ENCODE measurements at regions not wholly inside any gene's neighbourhood (a gene's known extent, or its start where the extent isn't known, plus 50 kb on each side); places are given as distances from the start of the nearest gene placed in this dataset.

DNA sequence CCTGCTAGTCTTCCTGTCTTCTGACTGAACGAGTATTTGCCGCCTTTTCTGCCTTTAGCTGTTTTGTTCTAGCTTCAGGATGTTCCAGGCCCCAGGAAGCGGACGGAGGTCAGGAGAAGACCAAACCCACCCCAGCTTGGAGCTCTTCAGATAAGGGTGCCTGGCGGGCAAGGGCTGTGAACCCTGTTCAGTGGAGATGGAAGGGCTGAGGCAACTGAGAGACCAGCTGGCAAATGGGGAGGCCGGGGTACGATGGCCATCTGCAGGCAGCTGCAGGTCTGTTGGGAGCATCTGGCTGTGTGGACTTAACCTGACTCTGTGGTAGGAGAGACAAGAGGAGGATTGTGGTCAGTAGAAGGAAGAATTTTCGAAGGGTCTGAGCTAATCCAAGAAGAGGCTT, 95.6 kb downstream of the CHST1 start:
- TF ChIP-seq, protein P1, sequence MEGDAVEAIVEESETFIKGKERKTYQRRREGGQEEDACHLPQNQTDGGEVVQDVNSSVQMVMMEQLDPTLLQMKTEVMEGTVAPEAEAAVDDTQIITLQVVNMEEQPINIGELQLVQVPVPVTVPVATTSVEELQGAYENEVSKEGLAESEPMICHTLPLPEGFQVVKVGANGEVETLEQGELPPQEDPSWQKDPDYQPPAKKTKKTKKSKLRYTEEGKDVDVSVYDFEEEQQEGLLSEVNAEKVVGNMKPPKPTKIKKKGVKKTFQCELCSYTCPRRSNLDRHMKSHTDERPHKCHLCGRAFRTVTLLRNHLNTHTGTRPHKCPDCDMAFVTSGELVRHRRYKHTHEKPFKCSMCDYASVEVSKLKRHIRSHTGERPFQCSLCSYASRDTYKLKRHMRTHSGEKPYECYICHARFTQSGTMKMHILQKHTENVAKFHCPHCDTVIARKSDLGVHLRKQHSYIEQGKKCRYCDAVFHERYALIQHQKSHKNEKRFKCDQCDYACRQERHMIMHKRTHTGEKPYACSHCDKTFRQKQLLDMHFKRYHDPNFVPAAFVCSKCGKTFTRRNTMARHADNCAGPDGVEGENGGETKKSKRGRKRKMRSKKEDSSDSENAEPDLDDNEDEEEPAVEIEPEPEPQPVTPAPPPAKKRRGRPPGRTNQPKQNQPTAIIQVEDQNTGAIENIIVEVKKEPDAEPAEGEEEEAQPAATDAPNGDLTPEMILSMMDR (conservative IDR thresholded peaks at IDR 0.05; ENCODE audit: low read depth, low read length): no peak

GRCh38 chr11:45568049-45568448, 97.4 kb downstream of the CHST1 start:
- DNase-seq (ENCODE audit: low read depth): no peak
- TF ChIP-seq, protein P1 (conservative IDR thresholded peaks at IDR 0.05; ENCODE audit: low read depth, low read length): no peak
- H3K4me3 ChIP-seq (ENCODE audit: low read depth, low read length): no peak overlapping the region

More for the DNA sequence above, 95.6 kb downstream of the CHST1 start:
- DNase-seq (ENCODE audit: low read depth): no peak
- H3K4me3 ChIP-seq (ENCODE audit: low read depth, low read length): no peak overlapping the region

GRCh38 chr11:45565446-45565988, 99.9 kb downstream of the CHST1 start:
- no peak overlapping the region for H3K4me3 ChIP-seq (ENCODE audit: low read depth, low read length)
- no peak for DNase-seq (ENCODE audit: low read depth)
- TF ChIP-seq, protein P1 (conservative IDR thresholded peaks at IDR 0.05; ENCODE audit: low read depth, low read length): no peak

GRCh38 chr11:45563810-45564209, 101.6 kb downstream of the CHST1 start:
- TF ChIP-seq, protein P1 (conservative IDR thresholded peaks at IDR 0.05; ENCODE audit: low read depth, low read length): no peak
- DNase-seq (ENCODE audit: low read depth): no peak
- H3K4me3 ChIP-seq (ENCODE audit: low read depth, low read length): no peak overlapping the region

DNA sequence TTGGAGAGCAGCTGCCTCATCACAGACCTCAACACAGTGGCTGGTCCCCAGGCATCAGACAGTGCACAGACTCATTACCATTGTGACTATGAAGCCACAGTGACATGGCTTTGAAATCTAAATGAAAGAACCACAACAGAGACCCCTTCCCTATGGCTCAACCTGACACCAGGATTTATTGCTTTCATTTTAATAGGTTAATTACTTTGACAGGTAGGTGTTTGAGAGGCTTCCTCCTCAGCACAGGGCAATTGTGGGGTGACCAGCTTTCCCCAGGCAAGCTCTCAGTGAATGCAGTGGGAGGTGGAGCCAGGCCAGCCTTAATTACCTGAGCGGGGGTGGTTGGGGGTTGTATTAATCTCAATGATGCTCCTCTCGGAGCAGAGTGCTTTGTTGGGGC, 102.3 kb downstream of the CHST1 start:
- TF ChIP-seq, protein P1 (conservative IDR thresholded peaks at IDR 0.05; ENCODE audit: low read depth, low read length): no peak

GRCh38 chr11:45560913-45561281, 104.5 kb downstream of the CHST1 start:
- TF ChIP-seq, protein P1 (conservative IDR thresholded peaks at IDR 0.05; ENCODE audit: low read depth, low read length): no peak
- DNase-seq (ENCODE audit: low read depth): no peak
- no peak overlapping the region for H3K4me3 ChIP-seq (ENCODE audit: low read depth, low read length)

More for the DNA sequence above, 102.3 kb downstream of the CHST1 start:
- H3K4me3 ChIP-seq (ENCODE audit: low read depth, low read length): no peak overlapping the region
- no peak for DNase-seq (ENCODE audit: low read depth)

DNA sequence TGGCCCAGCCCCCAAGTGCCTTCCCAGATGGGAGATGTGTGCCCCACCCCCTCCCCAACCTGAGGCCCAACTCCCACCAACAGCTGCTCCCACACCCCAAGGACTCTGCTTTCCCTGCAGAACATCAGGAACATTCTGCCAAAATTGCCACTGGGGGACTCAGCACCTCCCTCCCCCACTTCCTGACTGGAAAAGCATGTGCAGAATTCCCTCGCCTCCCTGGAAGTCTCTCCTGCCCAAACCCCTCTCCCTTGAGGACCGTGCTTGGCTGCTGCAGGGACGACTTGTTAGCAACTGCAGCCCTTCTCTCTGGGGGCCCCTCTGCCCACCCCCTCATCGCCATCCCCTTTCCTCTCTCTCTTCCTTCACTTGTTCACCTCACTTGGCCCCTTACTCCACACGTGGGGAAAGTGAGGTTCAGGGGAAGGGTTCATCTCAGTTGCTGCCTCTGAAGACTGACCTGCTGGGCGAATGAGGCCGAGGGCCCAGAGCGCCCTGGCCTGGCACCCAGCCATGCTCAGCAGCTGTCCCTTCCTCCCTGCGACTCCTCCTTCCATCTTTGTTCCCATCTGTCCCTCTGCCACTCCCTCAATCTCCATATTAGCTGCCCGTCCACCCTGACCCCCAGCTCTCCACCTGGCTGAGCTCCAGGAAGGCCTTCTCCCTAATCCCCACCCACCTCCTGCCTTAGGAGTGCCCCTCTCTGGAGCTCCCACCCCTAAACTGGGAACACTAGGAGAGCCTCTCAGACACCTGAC, 105.1 kb downstream of the CHST1 start:
- TF ChIP-seq, protein P1 (conservative IDR thresholded peaks at IDR 0.05; ENCODE audit: low read depth, low read length): no peak
- no peak for DNase-seq (ENCODE audit: low read depth)
- H3K4me3 ChIP-seq (ENCODE audit: low read depth, low read length): no peak overlapping the region
